ENCODE measurements at regions not wholly inside any gene's neighbourhood (a gene's known extent, or its start where the extent isn't known, plus 50 kb on each side); places are given as distances from the start of the nearest gene placed in this dataset.
"Not testable (repeated sequence)": the region's sequence is repeated elsewhere in the genome, so short reads cannot be mapped to it uniquely, and the experiment has no call there.

- not testable (repeated sequence) for TF ChIP-seq CTCF (IDR thresholded peaks at IDR 0.05; ENCODE audit: extremely low read depth in 1 of 2, insufficient read depth in 1 of 2, low read depth in 1 of 2, low read length in 2 of 2); POLR2A (IDR thresholded peaks at IDR 0.05; ENCODE audit: low read depth, low read length); MYC (IDR thresholded peaks at IDR 0.05; ENCODE audit: low read depth, low read length); POLR2AphosphoS5 (IDR thresholded peaks at IDR 0.05; ENCODE audit: insufficient read depth, low read depth, low read length); EZH2 (IDR thresholded peaks at IDR 0.05; ENCODE audit: borderline replicate concordance, low read depth, low read length, severe bottlenecking); MAX (IDR thresholded peaks at IDR 0.05; ENCODE audit: insufficient read depth, insufficient read length)
Measured at GRCh38 chr9:61411933-61412605, 222.2 kb downstream of the SPATA31A7 start.
